ENCODE measurements at regions not wholly inside any gene's neighbourhood (a gene's known extent, or its start where the extent isn't known, plus 50 kb on each side); places are given as distances from the start of the nearest gene placed in this dataset.
"Not testable (repeated sequence)": the region's sequence is repeated elsewhere in the genome, so short reads cannot be mapped to it uniquely, and the experiment has no call there.

GRCh38 chr16:22661161-22661647, 150.5 kb downstream of the NPIPB5 start:
- Histone ChIP-seq H2BK12ac (ENCODE audit: insufficient read length, low read depth, low read length) (no peak overlapping the region), H3K9ac (ENCODE audit: extremely low read depth, insufficient read length, low read length) (no peak overlapping the region), H2AFZ (ENCODE audit: low read length) (no peak overlapping the region), H3K23me2 (ENCODE audit: insufficient read length, low read depth, low read length, poor library complexity, severe bottlenecking) (no peaks in the 10 kb centered on the region), H3K23ac (ENCODE audit: insufficient read length, low read depth, low read length) (no peak overlapping the region), H2BK5ac (ENCODE audit: insufficient read length, low read length) (no peak overlapping the region), H2AK5ac (ENCODE audit: insufficient read length, low read length) (no peak overlapping the region), H3K56ac (ENCODE audit: insufficient read length, low read depth, low read length) (no peak overlapping the region), H4K5ac (ENCODE audit: insufficient read length, low read depth, low read length) (no peak overlapping the region), H4K8ac (replicated peaks; ENCODE audit: insufficient read length, low read depth, low read length) (no peak overlapping the region), H2BK20ac (ENCODE audit: low read depth, low read length, poor library complexity, severe bottlenecking) (no peak overlapping the region), H3K4ac (ENCODE audit: low read depth, low read length) (no peak overlapping the region), H3K4me1 (ENCODE audit: insufficient read depth, low read length) (no peaks in the 10 kb centered on the region), H3K79me2 (ENCODE audit: insufficient read depth, low read length) (no peaks in the 10 kb centered on the region), H3K9me3 (ENCODE audit: control insufficient read depth, low read depth, low read length) (no peaks in the 10 kb centered on the region), H4K20me1 (ENCODE audit: control insufficient read depth, insufficient read depth, insufficient read length) (no peaks in the 10 kb centered on the region), H3T11ph (ENCODE audit: low read length) (no peak overlapping the region), H2BK15ac (ENCODE audit: low read depth, low read length) (no peak overlapping the region), H4K91ac (ENCODE audit: insufficient read length, low read depth, low read length) (no peak overlapping the region), H3K27ac (ENCODE audit: insufficient read length, low read depth, low read length) (no peak overlapping the region), H3K4me2 (ENCODE audit: insufficient read depth, insufficient read length, low read length) (no peak overlapping the region), H3K14ac (ENCODE audit: insufficient read depth, low read length) (no peak overlapping the region), H3K18ac (ENCODE audit: insufficient read length, low read depth, low read length) (no peak overlapping the region), H3K79me1 (ENCODE audit: insufficient read depth, low read depth, low read length, poor library complexity, severe bottlenecking) (no peaks in the 10 kb centered on the region), H3K27me3 (ENCODE audit: insufficient read depth, low read length) (no peaks in the 10 kb centered on the region), H2BK120ac (ENCODE audit: low read depth, low read length, poor library complexity, severe bottlenecking) (no peak overlapping the region)
- no CpG with 5 or more reads among the region's 7 CpGs for WGBS (ENCODE audit: extremely low coverage, insufficient read length, low lambda C conversion rate)
- peak; percentile 21 for DNase-seq
- no peak overlapping the region for H3K27ac Mint-ChIP-seq
- no peaks in the 10 kb centered on the region for H3K4me1 Mint-ChIP-seq
- no peak overlapping the region for H3K4me3 Mint-ChIP-seq
- no peaks in the 10 kb centered on the region for H3K9me3 Mint-ChIP-seq
- no peaks in the 10 kb centered on the region for H3K27me3 Mint-ChIP-seq (ENCODE audit: low read depth)
- no peak for TF ChIP-seq CTCF (conservative IDR thresholded peaks at IDR 0.05)
- no peaks in the 10 kb centered on the region for H3K36me3 Mint-ChIP-seq (ENCODE audit: insufficient read depth in 1 of 3, low read depth in 3 of 3)

GRCh38 chr16:22662958-22663357, 151.0 kb upstream of the HS3ST2 start:
- WGBS (ENCODE audit: extremely low coverage, insufficient read length, low lambda C conversion rate), result no CpG with 5 or more reads among the region's 1 CpG
- H3K27ac ChIP-seq (ENCODE audit: insufficient read length, low read depth, low read length), result not testable (repeated sequence)

More at GRCh38 chr16:22662958-22663357, 151.0 kb upstream of the HS3ST2 start:
- H2BK5ac ChIP-seq (ENCODE audit: insufficient read length, low read length); H3K23me2 ChIP-seq (ENCODE audit: insufficient read length, low read depth, low read length, poor library complexity, severe bottlenecking); H3K23ac ChIP-seq (ENCODE audit: insufficient read length, low read depth, low read length); H3K4ac ChIP-seq (ENCODE audit: low read depth, low read length); H2AK5ac ChIP-seq (ENCODE audit: insufficient read length, low read length); H3K36me3 Mint-ChIP-seq (ENCODE audit: insufficient read depth in 1 of 3, low read depth in 3 of 3); H4K8ac ChIP-seq (replicated peaks; ENCODE audit: insufficient read length, low read depth, low read length); H2BK20ac ChIP-seq (ENCODE audit: low read depth, low read length, poor library complexity, severe bottlenecking); H3K9ac ChIP-seq (ENCODE audit: extremely low read depth, insufficient read length, low read length); H3K79me2 ChIP-seq (ENCODE audit: insufficient read depth, low read length); H2AFZ ChIP-seq (ENCODE audit: low read length); H3K4me2 ChIP-seq (ENCODE audit: insufficient read depth, insufficient read length, low read length); H3K4me3 Mint-ChIP-seq; H2BK12ac ChIP-seq (ENCODE audit: insufficient read length, low read depth, low read length); H3T11ph ChIP-seq (ENCODE audit: low read length); H2BK15ac ChIP-seq (ENCODE audit: low read depth, low read length); H3K4me1 ChIP-seq (ENCODE audit: insufficient read depth, low read length); H3K9me3 Mint-ChIP-seq; H3K4me1 Mint-ChIP-seq; H3K56ac ChIP-seq (ENCODE audit: insufficient read length, low read depth, low read length); H2BK120ac ChIP-seq (ENCODE audit: low read depth, low read length, poor library complexity, severe bottlenecking); H3K27me3 ChIP-seq (ENCODE audit: insufficient read depth, low read length); H3K9me3 ChIP-seq (ENCODE audit: control insufficient read depth, low read depth, low read length); DNase-seq; H3K18ac ChIP-seq (ENCODE audit: insufficient read length, low read depth, low read length); H4K91ac ChIP-seq (ENCODE audit: insufficient read length, low read depth, low read length); H3K27me3 Mint-ChIP-seq (ENCODE audit: low read depth); H3K27ac Mint-ChIP-seq; H4K20me1 ChIP-seq (ENCODE audit: control insufficient read depth, insufficient read depth, insufficient read length); H3K79me1 ChIP-seq (ENCODE audit: insufficient read depth, low read depth, low read length, poor library complexity, severe bottlenecking); H3K14ac ChIP-seq (ENCODE audit: insufficient read depth, low read length); H4K5ac ChIP-seq (ENCODE audit: insufficient read length, low read depth, low read length): not testable (repeated sequence)
